ENCODE measurements at regions not wholly inside any gene's neighbourhood (a gene's known extent, or its start where the extent isn't known, plus 50 kb on each side); places are given as distances from the start of the nearest gene placed in this dataset.

- no peak overlapping the region for H3K4me3 ChIP-seq (ENCODE audit: low read length)
- no peak for TF ChIP-seq CTCF (conservative IDR thresholded peaks at IDR 0.05; ENCODE audit: low read depth, low read length)
- DNase-seq (ENCODE audit: low read depth), result no peak
Observed at GRCh38 chr17:72295916-72296315, 175.1 kb downstream of the SOX9 start.

GRCh38 chr17:72296456-72296855 is 175.6 kb downstream of the SOX9 start:
- DNase-seq (ENCODE audit: low read depth), result no peak
- no peak overlapping the region for H3K4me3 ChIP-seq (ENCODE audit: low read length)
- TF ChIP-seq CTCF (conservative IDR thresholded peaks at IDR 0.05; ENCODE audit: low read depth, low read length), result no peak

GRCh38 chr17:72297326-72298115 is 176.7 kb downstream of the SOX9 start:
- no peak overlapping the region for H3K4me3 ChIP-seq (ENCODE audit: low read length)
- peak; percentile 56 for DNase-seq (ENCODE audit: low read depth)
- TF ChIP-seq CTCF (conservative IDR thresholded peaks at IDR 0.05; ENCODE audit: low read depth, low read length), result no peak

GRCh38 chr17:72299100-72299499 is 178.3 kb downstream of the SOX9 start:
- no peak for TF ChIP-seq CTCF (conservative IDR thresholded peaks at IDR 0.05; ENCODE audit: low read depth, low read length)
- no peak for DNase-seq (ENCODE audit: low read depth)
- H3K4me3 ChIP-seq (ENCODE audit: low read length), result no peak overlapping the region

GRCh38 chr17:72299592-72299991 is 178.8 kb downstream of the SOX9 start:
- no peak overlapping the region for H3K4me3 ChIP-seq (ENCODE audit: low read length)
- TF ChIP-seq CTCF (conservative IDR thresholded peaks at IDR 0.05; ENCODE audit: low read depth, low read length), result no peak
- no peak for DNase-seq (ENCODE audit: low read depth)

GRCh38 chr17:72301887-72302286 is 181.1 kb downstream of the SOX9 start:
- peak; percentile 93 for DNase-seq (ENCODE audit: low read depth)
- TF ChIP-seq CTCF (conservative IDR thresholded peaks at IDR 0.05; ENCODE audit: low read depth, low read length), result no peak
- H3K4me3 ChIP-seq (ENCODE audit: low read length), result no peak overlapping the region

GRCh38 chr17:72302735-72303134 is 181.9 kb downstream of the SOX9 start:
- H3K4me3 ChIP-seq (ENCODE audit: low read length), result no peak overlapping the region
- no peak for DNase-seq (ENCODE audit: low read depth)
- TF ChIP-seq CTCF (conservative IDR thresholded peaks at IDR 0.05; ENCODE audit: low read depth, low read length), result no peak
